ENCODE measurements at regions not wholly inside any gene's neighbourhood (a gene's known extent, or its start where the extent isn't known, plus 50 kb on each side); places are given as distances from the start of the nearest gene placed in this dataset.

GRCh38 chr10:56920601-56921261 lies 559.7 kb upstream of the ZWINT start:
- H3K27ac Mint-ChIP-seq = no peak overlapping the region
- H3K27ac ChIP-seq (ENCODE audit: low read depth) = no peak overlapping the region
- no peak overlapping the region for H3K4me3 Mint-ChIP-seq
- peaks cover 18% of the 10 kb centered on the region for H3K9me3 Mint-ChIP-seq
- TF ChIP-seq JUNB (IDR thresholded peaks at IDR 0.05; ENCODE audit: unreplicated experiment) = no peak
- TF ChIP-seq POLR2AphosphoS5 (IDR thresholded peaks at IDR 0.05; ENCODE audit: low read depth) = no peak
- TF ChIP-seq ZNF331 (CRISPR knock-in tag; IDR thresholded peaks at IDR 0.05; ENCODE audit: low read depth) = no peak
- TF ChIP-seq REST (IDR thresholded peaks at IDR 0.05; ENCODE audit: unreplicated experiment) = no peak
- TF ChIP-seq ZNF462 (CRISPR knock-in tag; IDR thresholded peaks at IDR 0.05) = no peak
- TF ChIP-seq EZH2 (IDR thresholded peaks at IDR 0.05; ENCODE audit: low read depth, unreplicated experiment) = no peak
- TF ChIP-seq STAT1 (IDR thresholded peaks at IDR 0.05; ENCODE audit: unreplicated experiment) = no peak
- no peak for TF ChIP-seq ZNF114 (CRISPR knock-in tag; IDR thresholded peaks at IDR 0.05)
- TF ChIP-seq CREB1 (CRISPR knock-in tag; IDR thresholded peaks at IDR 0.05; ENCODE audit: low read depth) = no peak
- TF ChIP-seq CTCF (conservative IDR thresholded peaks at IDR 0.05; ENCODE audit: low read depth in 2 of 2) = no peak
- no peak for TF ChIP-seq EZH2phosphoT487 (IDR thresholded peaks at IDR 0.05; ENCODE audit: unreplicated experiment)
- no peak for TF ChIP-seq NANOG (IDR thresholded peaks at IDR 0.05; ENCODE audit: borderline replicate concordance)
- no peak for TF ChIP-seq ETS1 (IDR thresholded peaks at IDR 0.05)
- ATAC-seq (no peak), DNase-seq (ENCODE audit: low spot score) (no peak)
- no peaks in the 10 kb centered on the region for H3K27me3 ChIP-seq (ENCODE audit: insufficient read depth)
- H3K79me2 ChIP-seq (replicated peaks; ENCODE audit: insufficient read depth) = no peaks in the 10 kb centered on the region
- H2AFZ ChIP-seq = no peak overlapping the region
- H3K4me3 ChIP-seq = no peak overlapping the region
- H3K9me2 ChIP-seq (ENCODE audit: insufficient read depth) = no peaks in the 10 kb centered on the region
- no peaks in the 10 kb centered on the region for H4K20me1 ChIP-seq (replicated peaks; ENCODE audit: insufficient read depth)
- no peaks in the 10 kb centered on the region for H3F3A ChIP-seq (replicated peaks; ENCODE audit: low read depth)
- H3K4me1 ChIP-seq (ENCODE audit: insufficient read depth) = no peaks in the 10 kb centered on the region
- H3K27me3 Mint-ChIP-seq (ENCODE audit: insufficient read depth, low read depth, poor library complexity) = no peaks in the 10 kb centered on the region
- H3K36me3 ChIP-seq (ENCODE audit: insufficient read depth) = no peaks in the 10 kb centered on the region; the same call in 1 of the 2 replicates
- peaks cover 2% of the 10 kb centered on the region; the same call in 1 of the 3 replicates for H3K4me1 Mint-ChIP-seq
- peaks cover 6% of the 10 kb centered on the region; the same call in 1 of the 3 replicates for H3K36me3 Mint-ChIP-seq (ENCODE audit: low read depth)
- H3K4me2 ChIP-seq = no peak overlapping the region
